Smooth muscle cell (in vitro differentiated cells): ENCODE measurements at regions not wholly inside any gene's neighbourhood (a gene's known extent, or its start where the extent isn't known, plus 50 kb on each side); places are given as distances from the start of the nearest gene placed in this dataset.
A peak's percentile ranks its signal among the peaks of the same experiment; 100 is the strongest.

Experiments used
- DNase-seq: peaks from one replicate; lab custom pipeline; 2025; ENCODE audit not compliant: unreplicated experiment; lab: John Stamatoyannopoulos, UW
- H2AFZ ChIP-seq: fragments of 200-600 bp; sonication (generic); 2 replicates; pipeline ENCODE4 v1.6.0; 2016; ENCODE audit warnings: antibody characterized with exemption, low read depth, mild to moderate bottlenecking
- H3F3A ChIP-seq: fragments of 200-600 bp; sonication (generic); 2 replicates; pipeline ENCODE4 v1.6.0; 2017; ENCODE audit warnings: antibody characterized with exemption, low read depth
- H3K27ac ChIP-seq: fragments of 200-600 bp; sonication (generic); 2 replicates; pipeline ENCODE4 v1.5.1; 2016; ENCODE audit warnings: low read depth, mild to moderate bottlenecking
- H3K27me3 ChIP-seq: fragments of 200-600 bp; sonication (generic); 2 replicates; pipeline ENCODE4 v1.6.1; 2016; ENCODE audit warnings: low read depth, mild to moderate bottlenecking
- H3K36me3 ChIP-seq: fragments of 200-600 bp; sonication (generic); 2 replicates; pipeline ENCODE4 v1.5.1; 2016; ENCODE audit warnings: low read depth
- H3K4me1 ChIP-seq: fragments of 200-600 bp; sonication (generic); 2 replicates; pipeline ENCODE4 v1.5.1; 2016; ENCODE audit warnings: low read depth
- H3K4me2 ChIP-seq: fragments of 200-600 bp; sonication (generic); 2 replicates; pipeline ENCODE4 v1.6.0; 2016; ENCODE audit warnings: mild to moderate bottlenecking
- H3K4me3 ChIP-seq: fragments of 200-600 bp; sonication (generic); 2 replicates; pipeline ENCODE4 v1.5.1; 2016; ENCODE audit warnings: mild to moderate bottlenecking
- H3K79me2 ChIP-seq: fragments of 200-600 bp; sonication (generic); 2 replicates; pipeline ENCODE4 v1.6.0; 2016; ENCODE audit warnings: low read depth, mild to moderate bottlenecking
- H3K9ac ChIP-seq: fragments of 200-600 bp; sonication (generic); 2 replicates; pipeline ENCODE4 v1.6.0; 2016; ENCODE audit warnings: low read depth
- H3K9me3 ChIP-seq: fragments of 200-600 bp; sonication (generic); replicated peaks from 2 replicates; pipeline ENCODE4 v1.5.1; 2016; ENCODE audit warnings: low read depth
- H4K20me1 ChIP-seq: fragments of 200-600 bp; sonication (generic); 2 replicates; pipeline ENCODE4 v1.6.0; 2016; ENCODE audit warnings: low read depth
- CTCF ChIP-seq: fragments of 200-600 bp; sonication (generic); IDR thresholded peaks from 2 replicates; pipeline ENCODE4 v1.5.1; 2017; ENCODE audit warnings: borderline replicate concordance, mild to moderate bottlenecking, antibody characterized with exemption; ENCODE audit not compliant: insufficient read depth, poor library complexity, severe bottlenecking
- WGBS: methylation state at CpG from one replicate; pipeline ENCODE4 v1.1.7; 2016; ENCODE audit warnings: low lambda C conversion rate; 5-methylcytosine and 5-hydroxymethylcytosine counted together

GRCh38 chr4:46656071-46656470 lies 253.0 kb downstream of the COX7B2 start:
- H3F3A ChIP-seq = no peaks in the 10 kb centered on the region
- H3K9ac ChIP-seq = no peak overlapping the region
- no peak overlapping the region for H2AFZ ChIP-seq
- no peaks in the 10 kb centered on the region for H3K9me3 ChIP-seq
- H4K20me1 ChIP-seq = no peaks in the 10 kb centered on the region
- no peak overlapping the region for H3K27ac ChIP-seq
- H3K4me3 ChIP-seq = no peak overlapping the region
- TF ChIP-seq CTCF = no peak
- H3K4me1 ChIP-seq = no peaks in the 10 kb centered on the region
- 86% methylated on average over 3 of the region's 3 CpGs for WGBS
- H3K4me2 ChIP-seq = no peak overlapping the region
- H3K36me3 ChIP-seq = no peaks in the 10 kb centered on the region
- DNase-seq = no peak
- H3K27me3 ChIP-seq = no peaks in the 10 kb centered on the region
- no peaks in the 10 kb centered on the region for H3K79me2 ChIP-seq

DNA sequence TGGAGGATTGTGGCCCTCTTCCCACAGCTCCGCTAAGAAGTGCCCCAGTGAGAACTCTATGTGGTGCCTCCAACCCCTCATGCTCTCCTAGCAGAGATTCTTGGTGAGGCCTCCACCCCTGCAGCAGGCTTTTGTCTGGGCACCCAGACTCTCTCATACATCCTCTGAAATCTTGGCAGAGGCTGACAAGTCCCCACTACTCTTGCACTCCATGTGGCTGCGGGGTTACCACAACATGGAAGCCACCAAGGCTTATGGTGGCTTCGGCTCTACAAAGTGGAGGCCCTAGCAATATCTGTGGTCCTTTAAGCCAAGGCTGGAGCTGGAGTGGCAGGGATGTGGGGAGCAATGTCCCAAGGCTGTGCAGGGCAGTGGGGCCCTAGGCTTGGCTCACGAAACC lies 255.2 kb downstream of the COX7B2 start:
- Histone ChIP-seq H3K4me3 (no peak overlapping the region), H3K27ac (no peak overlapping the region), H2AFZ (no peak overlapping the region), H4K20me1 (no peaks in the 10 kb centered on the region), H3K4me2 (no peak overlapping the region), H3K36me3 (no peaks in the 10 kb centered on the region), H3K27me3 (no peaks in the 10 kb centered on the region), H3K4me1 (no peaks in the 10 kb centered on the region), H3F3A (no peaks in the 10 kb centered on the region), H3K79me2 (no peaks in the 10 kb centered on the region), H3K9ac (no peak overlapping the region), H3K9me3 (no peaks in the 10 kb centered on the region)
- no peak for DNase-seq
- 88% methylated on average over 4 of the region's 4 CpGs for WGBS
- no peak for TF ChIP-seq CTCF

GRCh38 chr4:46649390-46649789 lies 259.5 kb upstream of the GABRA2 start:
- Histone ChIP-seq H3K27ac (no peak overlapping the region), H2AFZ (no peak overlapping the region), H3K79me2 (no peaks in the 10 kb centered on the region), H3K9me3 (no peaks in the 10 kb centered on the region), H3K36me3 (no peaks in the 10 kb centered on the region), H3K27me3 (no peaks in the 10 kb centered on the region), H3K9ac (no peak overlapping the region), H4K20me1 (no peaks in the 10 kb centered on the region), H3K4me2 (no peak overlapping the region), H3K4me3 (no peak overlapping the region), H3F3A (no peaks in the 10 kb centered on the region), H3K4me1 (no peaks in the 10 kb centered on the region)
- no peak for TF ChIP-seq CTCF
- WGBS = 68% methylated on average over 2 of the region's 2 CpGs
- no peak for DNase-seq

DNA sequence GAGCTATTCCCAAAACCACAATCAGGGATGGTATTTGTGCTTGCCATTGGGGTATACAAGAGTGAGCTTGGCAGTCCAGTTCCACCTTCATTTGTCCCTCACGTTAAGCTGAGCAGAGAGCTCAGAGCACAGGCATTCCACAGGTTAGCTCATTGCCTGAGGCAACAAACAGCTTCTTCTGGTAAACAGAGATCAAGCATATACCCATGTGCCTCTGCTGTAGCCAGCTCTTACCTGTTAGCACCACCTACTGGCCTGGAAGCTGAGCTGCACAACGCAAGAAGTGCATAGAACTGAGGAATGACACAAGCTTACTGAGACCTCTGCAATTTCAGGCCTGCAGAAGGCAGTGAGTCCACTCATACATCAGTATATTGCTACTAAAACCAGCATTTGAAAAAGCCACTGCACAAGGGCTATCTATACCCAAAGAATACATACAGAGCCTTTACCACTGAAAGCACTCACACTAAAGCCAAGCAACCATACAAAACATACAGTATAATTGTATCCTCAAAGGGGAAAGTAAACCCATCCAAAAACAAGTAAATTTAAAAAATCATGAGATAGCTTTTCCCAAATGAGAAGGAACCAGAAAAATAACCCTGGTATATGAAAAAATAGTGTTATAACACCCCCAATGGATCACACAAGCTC lies 258.3 kb upstream of the GABRA2 start:
- no peaks in the 10 kb centered on the region for H3K9me3 ChIP-seq
- H3F3A ChIP-seq = no peaks in the 10 kb centered on the region
- 8% methylated on average over 2 of the region's 2 CpGs for WGBS
- no peaks in the 10 kb centered on the region for H3K79me2 ChIP-seq
- peak; percentile 49 for TF ChIP-seq CTCF
- no peak overlapping the region for H2AFZ ChIP-seq
- H3K27me3 ChIP-seq = no peaks in the 10 kb centered on the region
- no peak overlapping the region for H3K4me2 ChIP-seq
- no peaks in the 10 kb centered on the region for H3K36me3 ChIP-seq
- no peak overlapping the region for H3K27ac ChIP-seq
- H3K4me1 ChIP-seq = no peaks in the 10 kb centered on the region
- no peak for DNase-seq
- no peak overlapping the region for H3K9ac ChIP-seq
- no peaks in the 10 kb centered on the region for H4K20me1 ChIP-seq
- H3K4me3 ChIP-seq = no peak overlapping the region
